GM23338 (cell line): ENCODE measurements at regions not wholly inside any gene's neighbourhood (a gene's known extent, or its start where the extent isn't known, plus 50 kb on each side); places are given as distances from the start of the nearest gene placed in this dataset.

Experiments used
- ATAC-seq: fragments of 200-7000 bp; cut with Tn5 transposase; 3 replicates; pipeline ENCODE4 v1.9.1; 2020
- DNase-seq: peaks from one replicate; pipeline ENCODE4 v3.0.0-alpha.2; 2015; ENCODE audit warnings: low spot score
- H2AFZ ChIP-seq: fragments of 200-600 bp; sonication (generic); 2 replicates; pipeline ENCODE4 v1.8.0; 2016; ENCODE audit warnings: antibody characterized with exemption, mild to moderate bottlenecking, moderate library complexity
- H3F3A ChIP-seq: fragments of 200-600 bp; sonication (generic); replicated peaks from 2 replicates; pipeline ENCODE4 v1.8.0; 2017; ENCODE audit warnings: antibody characterized with exemption, mixed run types, low read depth
- H3K27ac ChIP-seq: fragments of 200-600 bp; sonication (generic); 2 replicates; pipeline ENCODE4 v1.6.1; 2016; ENCODE audit warnings: low read depth
- H3K27me3 ChIP-seq: fragments of 200-600 bp; sonication (generic); 2 replicates; pipeline ENCODE4 v1.8.0; 2016; ENCODE audit warnings: mild to moderate bottlenecking, mixed run types, moderate library complexity; ENCODE audit not compliant: insufficient read depth
- H3K36me3 ChIP-seq: fragments of 200-600 bp; sonication (generic); 2 replicates; pipeline ENCODE4 v1.8.0; 2016; ENCODE audit warnings: mild to moderate bottlenecking; ENCODE audit not compliant: insufficient read depth
- H3K4me1 ChIP-seq: fragments of 200-600 bp; sonication (generic); 2 replicates; pipeline ENCODE4 v1.8.0; 2016; ENCODE audit warnings: mild to moderate bottlenecking, moderate library complexity; ENCODE audit not compliant: insufficient read depth
- H3K4me2 ChIP-seq: fragments of 200-600 bp; sonication (generic); 2 replicates; pipeline ENCODE4 v1.7.1; 2017; ENCODE audit warnings: mixed run types
- H3K4me3 ChIP-seq: fragments of 200-600 bp; sonication (generic); 2 replicates; pipeline ENCODE4 v1.6.1; 2016; ENCODE audit warnings: mixed run types
- H3K79me2 ChIP-seq: fragments of 200-600 bp; sonication (generic); replicated peaks from 2 replicates; pipeline ENCODE4 v1.8.0; 2017; ENCODE audit warnings: mild to moderate bottlenecking; ENCODE audit not compliant: insufficient read depth
- H3K9me2 ChIP-seq: fragments of 200-600 bp; sonication (generic); 2 replicates; pipeline ENCODE4 v1.8.0; 2017; ENCODE audit not compliant: insufficient read depth
- H4K20me1 ChIP-seq: fragments of 200-600 bp; sonication (generic); replicated peaks from 2 replicates; pipeline ENCODE4 v1.8.0; 2017; ENCODE audit warnings: mild to moderate bottlenecking; ENCODE audit not compliant: insufficient read depth
- H3K27ac Mint-ChIP-seq: 2 replicates; pipeline ENCODE4 v1.8.0; 2020; ENCODE audit warnings: inconsistent platforms, mild to moderate bottlenecking, moderate library complexity, mixed read lengths
- H3K27me3 Mint-ChIP-seq: 3 replicates; pipeline ENCODE4 v1.8.0; 2022; ENCODE audit warnings: low read depth, mild to moderate bottlenecking, moderate library complexity, mixed read lengths, inconsistent platforms; ENCODE audit not compliant: insufficient read depth, poor library complexity
- H3K36me3 Mint-ChIP-seq: 3 replicates; pipeline ENCODE4 v1.8.0; 2021; ENCODE audit warnings: low read depth, mild to moderate bottlenecking, inconsistent platforms, moderate library complexity, mixed read lengths
- H3K4me1 Mint-ChIP-seq: 3 replicates; pipeline ENCODE4 v1.8.0; 2020; ENCODE audit warnings: mild to moderate bottlenecking, inconsistent platforms, mixed read lengths
- H3K4me3 Mint-ChIP-seq: 3 replicates; pipeline ENCODE4 v1.8.0; 2021; ENCODE audit warnings: moderate library complexity, mild to moderate bottlenecking, inconsistent platforms, mixed read lengths
- H3K9me3 Mint-ChIP-seq: 3 replicates; pipeline ENCODE4 v1.8.0; 2020; ENCODE audit warnings: moderate library complexity, mild to moderate bottlenecking, inconsistent platforms, mixed read lengths
- CREB1 ChIP-seq: fragments of 250-450 bp; sonication (Bioruptor Pico); IDR thresholded peaks from 2 replicates; pipeline ENCODE4 v1.5.0; 2020; ENCODE audit warnings: low read depth, mild to moderate bottlenecking, moderate library complexity
- CTCF ChIP-seq, 2 experiments: fragments of 200-600 bp in 1 of 2; sonication (generic) in 1 of 2; conservative IDR thresholded peaks; 2 replicates each; pipeline versions ENCODE4 v1.5.1 to v1.6.1; 2016 to 2017; ENCODE audit warnings: antibody characterized with exemption in 2 of 2, low read depth in 2 of 2, mild to moderate bottlenecking in 2 of 2, moderate library complexity in 1 of 2
- ETS1 ChIP-seq: IDR thresholded peaks from 2 replicates; pipeline ENCODE4 v1.6.1; 2016; ENCODE audit warnings: antibody characterized with exemption
- EZH2 ChIP-seq: fragments of 200-600 bp; sonication (generic); IDR thresholded peaks from one replicate; pipeline ENCODE4 v1.8.0; 2017; ENCODE audit warnings: antibody characterized with exemption, mild to moderate bottlenecking, low read depth; ENCODE audit not compliant: unreplicated experiment
- EZH2phosphoT487 ChIP-seq: fragments of 200-600 bp; sonication (generic); IDR thresholded peaks from one replicate; pipeline ENCODE4 v1.8.1; 2018; ENCODE audit warnings: antibody characterized with exemption; ENCODE audit not compliant: unreplicated experiment
- JUNB ChIP-seq: IDR thresholded peaks from one replicate; pipeline ENCODE4 v1.6.1; 2016; ENCODE audit warnings: antibody characterized with exemption; ENCODE audit not compliant: unreplicated experiment
- NANOG ChIP-seq: IDR thresholded peaks from 2 replicates; pipeline ENCODE4 v1.6.1; 2016; ENCODE audit warnings: antibody characterized with exemption, borderline replicate concordance
- POLR2AphosphoS5 ChIP-seq: IDR thresholded peaks from 2 replicates; pipeline ENCODE4 v1.6.1; 2016; ENCODE audit warnings: antibody characterized with exemption, low read depth
- REST ChIP-seq: IDR thresholded peaks from one replicate; pipeline ENCODE4 v1.6.1; 2018; ENCODE audit warnings: antibody characterized with exemption; ENCODE audit not compliant: unreplicated experiment
- STAT1 ChIP-seq: IDR thresholded peaks from one replicate; pipeline ENCODE4 v1.6.1; 2016; ENCODE audit warnings: antibody characterized with exemption; ENCODE audit not compliant: unreplicated experiment
- ZNF114 ChIP-seq: fragments of 250-450 bp; sonication (Bioruptor Pico); IDR thresholded peaks from 2 replicates; pipeline ENCODE4 v1.5.0; 2020; ENCODE audit warnings: mild to moderate bottlenecking, moderate library complexity
- ZNF331 ChIP-seq: fragments of 250-450 bp; sonication (Bioruptor Pico); IDR thresholded peaks from 2 replicates; pipeline ENCODE4 v1.5.0; 2020; ENCODE audit warnings: low read depth, mild to moderate bottlenecking, moderate library complexity
- ZNF462 ChIP-seq: fragments of 250-450 bp; sonication (Bioruptor Pico); IDR thresholded peaks from 2 replicates; pipeline ENCODE4 v1.5.0; 2020; ENCODE audit warnings: mild to moderate bottlenecking, moderate library complexity

GRCh38 chr15:89019436-89019835, 68.8 kb upstream of the ABHD2 start:
- no peaks in the 10 kb centered on the region for H3K36me3 ChIP-seq
- H3K4me1 ChIP-seq, result peaks cover 34% of the 10 kb centered on the region
- H4K20me1 ChIP-seq, result no peaks in the 10 kb centered on the region
- peaks cover 9% of the 10 kb centered on the region; the same call in 1 of the 2 replicates for H3K27me3 ChIP-seq
- Mint-ChIP-seq H3K27me3 (peaks cover 15% of the 10 kb centered on the region), H3K4me3 (no peak overlapping the region), H3K4me1 (peaks cover 29% of the 10 kb centered on the region), H3K36me3 (peaks cover 21% of the 10 kb centered on the region), H3K9me3 (peaks cover 13% of the 10 kb centered on the region), H3K27ac (no peak overlapping the region)
- H3F3A ChIP-seq, result no peaks in the 10 kb centered on the region
- H3K4me3 ChIP-seq, result no peak overlapping the region
- no peak overlapping the region for H2AFZ ChIP-seq
- no peak for DNase-seq
- no peak for ATAC-seq
- no peaks in the 10 kb centered on the region for H3K79me2 ChIP-seq
- no peak for TF ChIP-seq POLR2AphosphoS5
- TF ChIP-seq EZH2, result no peak
- TF ChIP-seq ZNF114 (CRISPR knock-in tag), result no peak
- TF ChIP-seq ZNF462, result no peak
- TF ChIP-seq CTCF (conservative IDR thresholded peaks at IDR 0.05; ENCODE audit: low read depth in 2 of 2), result no peak
- TF ChIP-seq ZNF331 (CRISPR knock-in tag), result no peak
- TF ChIP-seq EZH2phosphoT487, result no peak
- TF ChIP-seq CREB1 (CRISPR knock-in tag), result no peak
- TF ChIP-seq STAT1, result no peak
- no peak for TF ChIP-seq JUNB
- no peak for TF ChIP-seq REST
- TF ChIP-seq NANOG, result no peak
- no peak for TF ChIP-seq ETS1
- H3K4me2 ChIP-seq, result no peak overlapping the region
- H3K9me2 ChIP-seq, result no peaks in the 10 kb centered on the region
- H3K27ac ChIP-seq, result 0 out of 2 replicates have a peak overlapping the region, but pooled peaks have one; percentile 72
